Esophagus muscularis mucosa (tissue), 4 donors: ENCODE measurements at regions not wholly inside any gene's neighbourhood (a gene's known extent, or its start where the extent isn't known, plus 50 kb on each side); places are given as distances from the start of the nearest gene placed in this dataset.

Source experiments
- CTCF ChIP-seq, 3 experiments: fragments of 200-600 bp in 2 of 3; fragments of 450-650 bp in 1 of 3; sonication (generic) in 2 of 3; IDR thresholded peaks; one replicate each; pipeline ENCODE4 v1.5.1; 2017 to 2019; ENCODE audit warnings: antibody characterized with exemption in 3 of 3, mild to moderate bottlenecking in 2 of 3, moderate library complexity in 1 of 3
- EP300 ChIP-seq: sonication (generic); formaldehyde crosslinking; IDR thresholded peaks from one replicate; pipeline ENCODE4 v1.6.1; 2017; ENCODE audit warnings: antibody characterized with exemption
- POLR2AphosphoS5 ChIP-seq, 2 donors: sonication (generic); formaldehyde crosslinking; IDR thresholded peaks; one replicate each; pipeline ENCODE4 v1.6.1; 2017; ENCODE audit warnings: antibody characterized with exemption in 2 of 2

- TF ChIP-seq CTCF (IDR thresholded peaks at IDR 0.05) (no peak), POLR2AphosphoS5 (IDR thresholded peaks at IDR 0.05) (no peak), EP300 (no peak)
Measured at GRCh38 chr2:145765874-145766273, 1246.0 kb upstream of the ZEB2 start.
